Adipocyte (in vitro differentiated cells): ENCODE measurements at regions not wholly inside any gene's neighbourhood (a gene's known extent, or its start where the extent isn't known, plus 50 kb on each side); places are given as distances from the start of the nearest gene placed in this dataset.

Experiments
- DNase-seq: peaks from one replicate; pipeline ENCODE4 v3.0.0-alpha.2; 2015; ENCODE audit warnings: low read depth
- H3K27me3 ChIP-seq: replicated peaks from 2 replicates; pipeline ENCODE4 v1.7.0; 2013; ENCODE audit warnings: mild to moderate bottlenecking, low read length, moderate library complexity; ENCODE audit not compliant: control insufficient read depth, insufficient read depth
- H3K36me3 ChIP-seq: 2 replicates; pipeline ENCODE4 v1.7.0; 2013; ENCODE audit warnings: low read length, mild to moderate bottlenecking, moderate library complexity; ENCODE audit not compliant: control insufficient read depth, insufficient read depth, severe bottlenecking
- H3K4me1 ChIP-seq: 2 replicates; pipeline ENCODE4 v1.7.0; 2013; ENCODE audit warnings: mild to moderate bottlenecking, low read length, moderate library complexity; ENCODE audit not compliant: control insufficient read depth, insufficient read depth
- H3K4me3 ChIP-seq: 2 replicates; pipeline ENCODE4 v1.7.0; 2013; ENCODE audit warnings: mild to moderate bottlenecking, low read length, moderate library complexity
- H3K9ac ChIP-seq: 2 replicates; pipeline ENCODE4 v1.7.0; 2013; ENCODE audit warnings: mild to moderate bottlenecking, low read length, moderate library complexity
- H3K9me3 ChIP-seq: 2 replicates; pipeline ENCODE4 v1.7.0; 2013; ENCODE audit warnings: mild to moderate bottlenecking, low read length, moderate library complexity; ENCODE audit not compliant: control insufficient read depth

DNA sequence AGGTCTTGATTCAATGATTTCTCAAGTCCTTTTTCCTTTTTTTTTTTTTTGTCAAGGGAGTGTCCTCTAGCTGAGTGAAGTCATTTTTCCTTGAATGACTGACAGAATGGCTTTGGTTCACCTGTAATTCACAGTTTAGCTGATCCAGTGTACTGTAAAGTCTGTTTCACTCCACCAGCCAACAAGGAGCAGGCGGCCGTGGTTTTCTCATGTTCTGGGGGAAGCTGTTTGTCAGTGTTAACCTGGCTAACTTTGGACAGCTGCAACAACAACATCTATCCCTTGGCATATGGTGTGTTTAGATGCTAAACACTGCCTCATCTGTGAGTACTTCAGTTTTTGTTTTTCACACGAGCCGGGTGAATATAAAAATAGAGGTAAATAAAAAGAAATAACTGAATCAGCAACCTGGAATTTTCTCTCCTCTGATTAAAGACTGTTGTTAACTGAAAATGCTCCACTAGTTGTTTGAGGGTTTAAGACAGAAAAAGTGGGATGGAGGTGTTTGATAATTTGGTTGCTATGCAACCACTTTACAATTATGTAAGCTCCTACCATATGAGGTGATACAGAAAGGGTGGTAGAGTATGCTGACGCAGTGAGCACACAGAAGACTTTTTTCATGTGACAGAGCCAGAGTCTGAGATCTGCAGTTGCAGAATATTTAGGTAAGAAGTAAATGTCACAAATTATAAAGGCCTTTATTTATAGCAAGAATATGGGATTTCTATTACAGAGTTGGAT, 50.3 kb upstream of the SLC2A13 start:
- Histone ChIP-seq H3K36me3 (no peaks in the 10 kb centered on the region), H3K9me3 (no peaks in the 10 kb centered on the region), H3K27me3 (no peaks in the 10 kb centered on the region), H3K4me1 (peaks cover 24% of the 10 kb centered on the region), H3K9ac (no peak overlapping the region), H3K4me3 (no peak overlapping the region)
- DNase-seq, result no peak
